Fibroblast of skin of left quadriceps (primary cell): ENCODE measurements at regions not wholly inside any gene's neighbourhood (a gene's known extent, or its start where the extent isn't known, plus 50 kb on each side); places are given as distances from the start of the nearest gene placed in this dataset.
"Not testable (repeated sequence)": the region's sequence is repeated elsewhere in the genome, so short reads cannot be mapped to it uniquely, and the experiment has no call there.

Experiments
- DNase-seq, 2 experiments: peaks; one replicate each; pipeline ENCODE4 v3.0.0-alpha.2; 2013; ENCODE audit warnings: low read depth in 2 of 2

- DNase-seq, result no peak
Measured at GRCh38 chr7:142636751-142637150, 112.5 kb upstream of the PRSS1 start.

- DNase-seq, result not testable (repeated sequence)
Measured at GRCh38 chr7:142636107-142636506, 113.2 kb upstream of the PRSS1 start.

- peak; percentile 27 to 29 for DNase-seq
Measured at GRCh38 chr7:142632271-142633134, 116.8 kb upstream of the PRSS1 start.

- peak in 1 of 2 experiments; percentile 25 for DNase-seq
Measured at GRCh38 chr7:142629588-142630260, 119.5 kb upstream of the PRSS1 start.

GRCh38 chr7:142628945-142629344, 120.3 kb upstream of the PRSS1 start:
- no peak for DNase-seq

- not testable (repeated sequence) for DNase-seq
Measured at GRCh38 chr7:142627223-142627622, 122.0 kb upstream of the PRSS1 start.

GRCh38 chr7:142626420-142627035, 122.7 kb upstream of the PRSS1 start:
- no peak for DNase-seq

- DNase-seq, result not testable (repeated sequence)
Measured at GRCh38 chr7:142625216-142625615, 124.1 kb upstream of the PRSS1 start.

GRCh38 chr7:142620402-142620801, 128.9 kb upstream of the PRSS1 start:
- no peak for DNase-seq

GRCh38 chr7:142618655-142619351, 130.5 kb upstream of the PRSS1 start:
- DNase-seq, result no peak

GRCh38 chr7:142616842-142617241, 132.4 kb upstream of the PRSS1 start:
- no peak for DNase-seq

GRCh38 chr7:142616121-142616643, 133.1 kb upstream of the PRSS1 start:
- DNase-seq, result no peak

- no peak for DNase-seq
Measured at GRCh38 chr7:142615508-142615907, 133.8 kb upstream of the PRSS1 start.

GRCh38 chr7:142614116-142614515, 135.2 kb upstream of the PRSS1 start:
- DNase-seq, result no peak

- DNase-seq, result no peak
Measured at GRCh38 chr7:142612237-142612881, 136.9 kb upstream of the PRSS1 start.

GRCh38 chr7:142611566-142612236, 137.6 kb upstream of the PRSS1 start:
- peak in 1 of 2 experiments; percentile 15 for DNase-seq

- no peak for DNase-seq
Measured at GRCh38 chr7:142608630-142609428, 140.4 kb upstream of the PRSS1 start.

GRCh38 chr7:142607351-142607750, 141.9 kb upstream of the PRSS1 start:
- DNase-seq, result no peak

- DNase-seq, result no peak
Measured at GRCh38 chr7:142606081-142606480, 143.2 kb upstream of the PRSS1 start.

GRCh38 chr7:142604671-142605070, 144.6 kb upstream of the PRSS1 start:
- DNase-seq, result no peak
